ENCODE measurements at regions not wholly inside any gene's neighbourhood (a gene's known extent, or its start where the extent isn't known, plus 50 kb on each side); places are given as distances from the start of the nearest gene placed in this dataset.

- Histone ChIP-seq H3K4me1 (replicated peaks) (no peaks in the 10 kb centered on the region), H3K27ac (no peak overlapping the region), H3K36me3 (no peaks in the 10 kb centered on the region), H3K4me3 (no peak overlapping the region), H3K27me3 (replicated peaks; ENCODE audit: insufficient read depth) (no peaks in the 10 kb centered on the region), H3K9me3 (no peaks in the 10 kb centered on the region)
- WGBS, result 87% methylated on average over 7 of the region's 7 CpGs
- DNase-seq (ENCODE audit: low spot score), result no peak
- intact Hi-C loops (cut with DNase I), result no loop called here
- no peak for TF ChIP-seq POLR2A (IDR thresholded peaks at IDR 0.05)
- TF ChIP-seq POLR2AphosphoS5 (IDR thresholded peaks at IDR 0.05), result no peak
- TF ChIP-seq, protein P1, sequence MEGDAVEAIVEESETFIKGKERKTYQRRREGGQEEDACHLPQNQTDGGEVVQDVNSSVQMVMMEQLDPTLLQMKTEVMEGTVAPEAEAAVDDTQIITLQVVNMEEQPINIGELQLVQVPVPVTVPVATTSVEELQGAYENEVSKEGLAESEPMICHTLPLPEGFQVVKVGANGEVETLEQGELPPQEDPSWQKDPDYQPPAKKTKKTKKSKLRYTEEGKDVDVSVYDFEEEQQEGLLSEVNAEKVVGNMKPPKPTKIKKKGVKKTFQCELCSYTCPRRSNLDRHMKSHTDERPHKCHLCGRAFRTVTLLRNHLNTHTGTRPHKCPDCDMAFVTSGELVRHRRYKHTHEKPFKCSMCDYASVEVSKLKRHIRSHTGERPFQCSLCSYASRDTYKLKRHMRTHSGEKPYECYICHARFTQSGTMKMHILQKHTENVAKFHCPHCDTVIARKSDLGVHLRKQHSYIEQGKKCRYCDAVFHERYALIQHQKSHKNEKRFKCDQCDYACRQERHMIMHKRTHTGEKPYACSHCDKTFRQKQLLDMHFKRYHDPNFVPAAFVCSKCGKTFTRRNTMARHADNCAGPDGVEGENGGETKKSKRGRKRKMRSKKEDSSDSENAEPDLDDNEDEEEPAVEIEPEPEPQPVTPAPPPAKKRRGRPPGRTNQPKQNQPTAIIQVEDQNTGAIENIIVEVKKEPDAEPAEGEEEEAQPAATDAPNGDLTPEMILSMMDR (IDR thresholded peaks at IDR 0.05), result no peak
These were observed 200.9 kb upstream of the SOX9 start for GRCh38 chr17:71919896-71920295.

GRCh38 chr17:71921796-71922195, 199.0 kb upstream of the SOX9 start:
- intact Hi-C loops (cut with DNase I), result no loop called here
- H3K4me3 ChIP-seq, result no peak overlapping the region
- H3K4me1 ChIP-seq (replicated peaks), result no peaks in the 10 kb centered on the region
- no peaks in the 10 kb centered on the region for H3K27me3 ChIP-seq (replicated peaks; ENCODE audit: insufficient read depth)
- 90% methylated on average over 2 of the region's 2 CpGs for WGBS
- H3K27ac ChIP-seq, result no peak overlapping the region
- TF ChIP-seq, protein P1 (IDR thresholded peaks at IDR 0.05), result no peak
- TF ChIP-seq POLR2AphosphoS5 (IDR thresholded peaks at IDR 0.05), result no peak
- no peak for TF ChIP-seq POLR2A (IDR thresholded peaks at IDR 0.05)
- H3K9me3 ChIP-seq, result no peaks in the 10 kb centered on the region
- no peak for DNase-seq (ENCODE audit: low spot score)
- H3K36me3 ChIP-seq, result no peaks in the 10 kb centered on the region

GRCh38 chr17:71922439-71922838, 198.4 kb upstream of the SOX9 start:
- Histone ChIP-seq H3K9me3 (no peaks in the 10 kb centered on the region), H3K36me3 (no peaks in the 10 kb centered on the region), H3K27me3 (replicated peaks; ENCODE audit: insufficient read depth) (no peaks in the 10 kb centered on the region), H3K4me3 (no peak overlapping the region), H3K27ac (no peak overlapping the region), H3K4me1 (replicated peaks) (no peaks in the 10 kb centered on the region)
- intact Hi-C loops (cut with DNase I), result no loop called here
- no peak for TF ChIP-seq POLR2A (IDR thresholded peaks at IDR 0.05)
- TF ChIP-seq, protein P1 (IDR thresholded peaks at IDR 0.05), result no peak
- no peak for TF ChIP-seq POLR2AphosphoS5 (IDR thresholded peaks at IDR 0.05)
- DNase-seq (ENCODE audit: low spot score), result no peak

DNA sequence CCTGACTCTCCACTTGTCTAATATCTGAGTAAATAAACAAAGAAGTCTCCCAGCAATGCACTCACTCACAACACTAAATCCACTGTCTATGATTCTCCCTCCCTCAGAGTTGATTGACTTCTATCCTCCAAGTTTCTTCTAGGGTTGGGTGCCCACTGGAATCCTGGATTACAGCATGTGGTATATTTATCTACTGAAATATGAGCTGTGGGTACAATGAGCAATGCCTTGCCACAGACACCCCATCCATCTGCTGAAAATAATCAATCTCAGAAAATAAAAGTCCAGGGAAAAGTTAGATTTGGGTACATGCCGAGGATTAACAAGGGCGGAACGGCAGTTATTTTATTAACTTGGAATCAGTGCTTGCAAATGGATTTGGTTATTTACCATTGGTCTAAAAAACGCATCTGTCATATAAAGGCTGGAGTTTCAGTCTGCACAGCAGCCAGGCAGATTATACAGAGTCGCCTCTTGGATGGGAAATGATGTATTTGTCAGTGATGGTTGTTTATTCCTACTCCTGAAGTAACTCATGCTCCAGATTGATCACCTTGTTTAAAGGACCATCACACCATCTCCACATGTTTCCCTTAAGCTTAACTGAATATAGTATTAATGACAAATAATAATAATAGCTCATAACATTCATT, 193.9 kb upstream of the SOX9 start:
- Histone ChIP-seq H3K27ac (no peak overlapping the region), H3K27me3 (replicated peaks; ENCODE audit: insufficient read depth) (no peaks in the 10 kb centered on the region), H3K4me3 (no peak overlapping the region), H3K36me3 (no peaks in the 10 kb centered on the region), H3K4me1 (replicated peaks) (no peaks in the 10 kb centered on the region), H3K9me3 (no peaks in the 10 kb centered on the region)
- TF ChIP-seq POLR2AphosphoS5 (IDR thresholded peaks at IDR 0.05) (no peak), POLR2A (IDR thresholded peaks at IDR 0.05) (no peak)
- TF ChIP-seq, protein P1 (IDR thresholded peaks at IDR 0.05), result no peak
- 48% methylated on average over 5 of the region's 5 CpGs for WGBS
- intact Hi-C loops (cut with DNase I), result no loop called here
- DNase-seq (ENCODE audit: low spot score), result no peak

DNA sequence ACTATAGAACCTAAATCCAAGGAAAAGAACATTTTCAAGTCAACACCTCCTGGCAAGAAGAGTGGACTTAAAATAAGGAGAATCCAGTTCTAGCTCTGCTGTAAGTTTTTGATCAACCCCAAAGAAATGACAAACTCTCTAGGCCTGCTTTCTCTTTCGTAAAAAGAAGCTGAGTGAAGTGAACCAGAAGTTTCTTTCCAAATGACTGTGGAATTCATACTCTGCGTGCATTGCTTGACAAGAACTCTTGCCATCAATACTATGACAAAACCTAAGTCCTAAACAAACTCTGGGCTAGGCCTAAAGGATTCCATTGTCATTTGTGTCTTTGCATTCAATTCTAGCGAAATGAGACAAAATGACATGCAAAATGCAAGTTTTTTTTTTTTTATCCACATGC, 187.5 kb upstream of the SOX9 start:
- TF ChIP-seq POLR2A (IDR thresholded peaks at IDR 0.05) (no peak), POLR2AphosphoS5 (IDR thresholded peaks at IDR 0.05) (no peak)
- TF ChIP-seq, protein P1 (IDR thresholded peaks at IDR 0.05), result no peak
- intact Hi-C loops (cut with DNase I), result no loop called here
- H3K36me3 ChIP-seq, result no peaks in the 10 kb centered on the region
- 90% methylated on average over 3 of the region's 3 CpGs for WGBS
- H3K4me1 ChIP-seq (replicated peaks), result no peaks in the 10 kb centered on the region
- no peaks in the 10 kb centered on the region for H3K27me3 ChIP-seq (replicated peaks; ENCODE audit: insufficient read depth)
- no peaks in the 10 kb centered on the region for H3K9me3 ChIP-seq
- no peak for DNase-seq (ENCODE audit: low spot score)
- H3K27ac ChIP-seq, result no peak overlapping the region
- H3K4me3 ChIP-seq, result no peak overlapping the region
